ENCODE measurements at regions not wholly inside any gene's neighbourhood (a gene's known extent, or its start where the extent isn't known, plus 50 kb on each side); places are given as distances from the start of the nearest gene placed in this dataset.

- no peak overlapping the region for H3K4me3 ChIP-seq (ENCODE audit: low read depth, low read length)
- H3K36me3 ChIP-seq (ENCODE audit: control insufficient read depth in 2 of 2, insufficient read depth in 1 of 2, low read length in 2 of 2): no peaks in the 10 kb centered on the region
- POLR2A ChIA-PET: no interaction called here
- TF ChIP-seq ZNF621 (tag by site-specific recombination; IDR thresholded peaks at IDR 0.05) (no peak), ZNF121 (tag by site-specific recombination; IDR thresholded peaks at IDR 0.05) (no peak), SCRT1 (tag by site-specific recombination; IDR thresholded peaks at IDR 0.05; ENCODE audit: borderline replicate concordance) (no peak), ZNF48 (tag by site-specific recombination; IDR thresholded peaks at IDR 0.05) (no peak), ZNF76 (tag by site-specific recombination; IDR thresholded peaks at IDR 0.05; ENCODE audit: borderline replicate concordance, low read depth) (no peak), PRDM2 (tag by site-specific recombination; IDR thresholded peaks at IDR 0.05; ENCODE audit: borderline replicate concordance) (no peak), KLF16 (tag by site-specific recombination; IDR thresholded peaks at IDR 0.05) (no peak), ZNF704 (tag by site-specific recombination; IDR thresholded peaks at IDR 0.05) (no peak), ZBTB6 (tag by site-specific recombination; IDR thresholded peaks at IDR 0.05) (no peak), ZNF843 (tag by site-specific recombination; IDR thresholded peaks at IDR 0.05) (no peak)
- no peaks in the 10 kb centered on the region for H3K4me1 ChIP-seq (ENCODE audit: control insufficient read depth, insufficient read depth, low read length)
- no peak overlapping the region for H3K27ac ChIP-seq (ENCODE audit: extremely low read depth, low read depth, low read length)
- CTCF ChIA-PET: no interaction called here
- no peaks in the 10 kb centered on the region; the same call in 1 of the 2 replicates for H3K9me3 ChIP-seq (ENCODE audit: control insufficient read depth, insufficient read depth, low read depth, low read length)
Measured at GRCh38 chr14:98758440-98758839, 513.6 kb downstream of the BCL11B start.

- ChIA-PET POLR2A (no interaction called here), CTCF (interaction anchor here (0.6 kb wide), 1 partner anchor 113 kb away, joined by 4 read pairs; no protein-coding TSS in a partner anchor)
- no peaks in the 10 kb centered on the region for H3K4me1 ChIP-seq (ENCODE audit: control insufficient read depth, insufficient read depth, low read length)
- no peaks in the 10 kb centered on the region for H3K36me3 ChIP-seq (ENCODE audit: control insufficient read depth in 2 of 2, insufficient read depth in 1 of 2, low read length in 2 of 2)
- TF ChIP-seq ATF2 (tag by site-specific recombination; IDR thresholded peaks at IDR 0.05; ENCODE audit: low read depth) (peak; percentile 66), REPIN1 (tag by site-specific recombination; IDR thresholded peaks at IDR 0.05; ENCODE audit: low read depth) (no peak), ZBTB49 (tag by site-specific recombination; IDR thresholded peaks at IDR 0.05; ENCODE audit: low read depth) (no peak)
- H3K9me3 ChIP-seq (ENCODE audit: control insufficient read depth, insufficient read depth, low read depth, low read length): peaks cover 3% of the 10 kb centered on the region; the same call in 1 of the 2 replicates
- no peak overlapping the region for H3K27ac ChIP-seq (ENCODE audit: extremely low read depth, low read depth, low read length)
- no peak overlapping the region for H3K4me3 ChIP-seq (ENCODE audit: low read depth, low read length)
Measured at GRCh38 chr14:98761993-98762392, 510.0 kb downstream of the BCL11B start.
